HEK293T (cell line): ENCODE measurements at regions not wholly inside any gene's neighbourhood (a gene's known extent, or its start where the extent isn't known, plus 50 kb on each side); places are given as distances from the start of the nearest gene placed in this dataset.

Experiments used
- L3MBTL2 ChIP-seq: fragments of 450-650 bp; conservative IDR thresholded peaks from 2 replicates; pipeline ENCODE4 v1.6.1; 2016; ENCODE audit warnings: mild to moderate bottlenecking
- ZNF384 ChIP-seq: fragments of 450-650 bp; IDR thresholded peaks from 2 replicates; pipeline ENCODE4 v1.6.1; 2016

DNA sequence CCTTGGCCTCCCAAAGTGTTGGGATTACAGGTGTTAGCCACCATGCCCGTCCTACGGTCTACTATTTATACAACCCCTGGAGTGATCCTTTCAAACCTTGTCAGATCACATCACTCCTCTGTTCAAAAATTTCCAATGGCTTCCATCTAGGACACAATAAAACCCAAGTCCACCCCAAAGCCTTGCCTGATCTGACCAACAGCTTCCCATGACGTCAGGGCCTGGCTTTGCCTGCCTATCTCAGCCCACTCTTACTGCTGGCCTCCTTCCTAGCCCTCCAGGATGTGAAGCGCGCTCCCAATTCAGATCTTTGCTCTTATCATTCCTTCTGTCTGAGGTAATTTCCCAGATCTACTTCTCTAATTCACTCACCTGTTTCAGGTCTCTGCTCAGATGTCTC lies 128.4 kb downstream of the LINC00237 start:
- TF ChIP-seq ZNF384, result no peak
- no peak for TF ChIP-seq L3MBTL2
